ENCODE measurements at regions not wholly inside any gene's neighbourhood (a gene's known extent, or its start where the extent isn't known, plus 50 kb on each side); places are given as distances from the start of the nearest gene placed in this dataset.

DNA sequence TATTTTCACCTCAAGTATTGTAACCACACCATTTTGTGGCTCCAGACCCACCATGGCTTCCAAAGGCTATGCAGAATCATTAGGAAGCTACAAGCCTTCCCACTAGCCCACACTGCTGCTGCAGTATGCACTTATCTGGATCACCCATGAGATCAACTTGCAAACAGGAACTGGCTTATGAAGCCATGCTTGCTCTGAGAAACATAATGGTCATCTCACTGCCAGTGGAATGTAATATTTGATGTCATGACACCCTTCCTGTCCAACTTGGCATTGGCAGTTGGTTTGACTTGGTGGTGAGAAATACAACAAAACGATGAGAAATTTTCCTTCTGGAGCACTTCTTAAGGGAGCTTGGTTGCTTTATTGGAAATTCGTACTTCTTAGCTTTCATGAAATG is 69.3 kb upstream of the FRMD6 start:
- TF ChIP-seq POLR2AphosphoS5 (IDR thresholded peaks at IDR 0.05; ENCODE audit: low read depth, low read length), result no peak
- TF ChIP-seq TAF1 (IDR thresholded peaks at IDR 0.05; ENCODE audit: borderline replicate concordance, low read depth, low read length), result no peak
